Heart left ventricle (tissue), 13 donors: ENCODE measurements at regions not wholly inside any gene's neighbourhood (a gene's known extent, or its start where the extent isn't known, plus 50 kb on each side); places are given as distances from the start of the nearest gene placed in this dataset.

Source experiments
- POLR2A ChIP-seq, 2 donors: fragments of 450-650 bp; IDR thresholded peaks; one replicate each; pipeline ENCODE4 v1.6.1; 2017; ENCODE audit warnings: antibody characterized with exemption in 2 of 2, mild to moderate bottlenecking in 2 of 2, moderate library complexity in 2 of 2
- TF ChIP-seq, protein P1 (sequence below), 12 donors: fragments of 200-600 bp; sonication (generic) in 4 of 12; IDR thresholded peaks; one replicate each; pipeline versions ENCODE4 v1.5.0 to v1.8.0; 2018 to 2022; ENCODE audit warnings: antibody characterized with exemption in 12 of 12, mild to moderate bottlenecking in 5 of 12
- donor health status: ischemic (EF 13 %, LVEDD 7.1; RV severe dilation, severe dysfunction).
- donor health status: DM: no; HTN: yes; CAD: no.
- donor health status: DM: no; HTN: no; CAD: no.
- donor health status: ischemic (EF 25% LVEDD 6.9; RV normal size, moderate dysfunction).
- donor health status: ischemic (EF 25% LVEDD 5.7; RV mildly dilated, moderate dysfunction).
- donor health status: ischemic (EF 35%, LVEDD 5.7; RV mildly dilated, moderate dysfunction).
- donor health status: nonischemic (EF 11% LVEDD 7.7; RV severe dilation, severe dysfunction).
- donor health status: DM: yes; HTN: yes; CAD: no.
- donor health status: PGD.
- donor health status: ischemic (EF 29% LVEDD 5.4; RV normal size, mild dysfunction).
- donor health status: nonischemic (EF 23%, LVEDD 6.1; RV moderate dilation, normal function).

- TF ChIP-seq, protein P1, sequence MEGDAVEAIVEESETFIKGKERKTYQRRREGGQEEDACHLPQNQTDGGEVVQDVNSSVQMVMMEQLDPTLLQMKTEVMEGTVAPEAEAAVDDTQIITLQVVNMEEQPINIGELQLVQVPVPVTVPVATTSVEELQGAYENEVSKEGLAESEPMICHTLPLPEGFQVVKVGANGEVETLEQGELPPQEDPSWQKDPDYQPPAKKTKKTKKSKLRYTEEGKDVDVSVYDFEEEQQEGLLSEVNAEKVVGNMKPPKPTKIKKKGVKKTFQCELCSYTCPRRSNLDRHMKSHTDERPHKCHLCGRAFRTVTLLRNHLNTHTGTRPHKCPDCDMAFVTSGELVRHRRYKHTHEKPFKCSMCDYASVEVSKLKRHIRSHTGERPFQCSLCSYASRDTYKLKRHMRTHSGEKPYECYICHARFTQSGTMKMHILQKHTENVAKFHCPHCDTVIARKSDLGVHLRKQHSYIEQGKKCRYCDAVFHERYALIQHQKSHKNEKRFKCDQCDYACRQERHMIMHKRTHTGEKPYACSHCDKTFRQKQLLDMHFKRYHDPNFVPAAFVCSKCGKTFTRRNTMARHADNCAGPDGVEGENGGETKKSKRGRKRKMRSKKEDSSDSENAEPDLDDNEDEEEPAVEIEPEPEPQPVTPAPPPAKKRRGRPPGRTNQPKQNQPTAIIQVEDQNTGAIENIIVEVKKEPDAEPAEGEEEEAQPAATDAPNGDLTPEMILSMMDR (IDR thresholded peaks at IDR 0.05), result no peak
- TF ChIP-seq POLR2A (IDR thresholded peaks at IDR 0.05), result no peak
Measured at GRCh38 chr2:204451766-204452165, 93.5 kb upstream of the PARD3B start.
